Panc1 (cell line): ENCODE measurements at regions not wholly inside any gene's neighbourhood (a gene's known extent, or its start where the extent isn't known, plus 50 kb on each side); places are given as distances from the start of the nearest gene placed in this dataset.

Experiments
- ATAC-seq: fragments of 200-7000 bp; cut with Tn5 transposase; 2 replicates; pipeline ENCODE4 v1.9.1; 2020; ENCODE audit warnings: mild to moderate bottlenecking, moderate library complexity
- BruUV-seq: library from RNA; stranded (reverse); fragments of 400-500 nt; replicated peaks from 2 replicates; lab custom pipeline; 2021; lab: Mats Ljungman, UMichigan
- CTCF ChIA-PET: fragments of 300-600 bp; sonication (Branson Sonifier 250); formaldehyde crosslinking; loops from one replicate; lab custom pipeline; 2022; ENCODE audit warnings: antibody characterized with exemption; lab: Charles Lee
- POLR2A ChIA-PET: fragments of 300-600 bp; sonication (Branson Sonifier 250); formaldehyde crosslinking; loops from one replicate; lab custom pipeline; 2022; ENCODE audit warnings: antibody characterized with exemption; lab: Charles Lee
- DNase-seq: peaks from one replicate; pipeline ENCODE4 v3.0.0-alpha.2; 2010; ENCODE audit warnings: low read depth, low spot score
- H3K27ac ChIP-seq: 2 replicates; pipeline ENCODE4 v1.5.1; 2011; ENCODE audit warnings: mild to moderate bottlenecking, low read length, inconsistent platforms
- H3K27me3 ChIP-seq: fragments of 200-500 bp; sonication (Bioruptor generic); 2 replicates; pipeline ENCODE4 v1.6.0; 2014; ENCODE audit warnings: low read length, inconsistent platforms; ENCODE audit not compliant: control insufficient read depth, insufficient read depth
- H3K36me3 ChIP-seq: fragments of 200-500 bp; sonication (Bioruptor generic); 2 replicates; pipeline ENCODE4 v1.5.1; 2014; ENCODE audit warnings: inconsistent platforms, mild to moderate bottlenecking, low read length, moderate library complexity; ENCODE audit not compliant: control insufficient read depth, insufficient read depth
- H3K4me1 ChIP-seq: 2 replicates; pipeline ENCODE4 v1.5.1; 2011; ENCODE audit warnings: inconsistent platforms, mild to moderate bottlenecking, low read length, moderate library complexity; ENCODE audit not compliant: control insufficient read depth, insufficient read depth
- H3K4me3 ChIP-seq, 2 experiments: 2 replicates each; pipeline ENCODE4 v1.5.1; 2011 to 2012; ENCODE audit warnings: low read depth in 2 of 2, low read length in 2 of 2, mild to moderate bottlenecking in 2 of 2, inconsistent platforms in 1 of 2, moderate library complexity in 1 of 2
- H3K9me3 ChIP-seq: fragments of 200-500 bp; sonication (Bioruptor generic); 2 replicates; pipeline ENCODE4 v1.5.1; 2014; ENCODE audit warnings: low read depth, mild to moderate bottlenecking, inconsistent platforms, low read length, moderate library complexity; ENCODE audit not compliant: control insufficient read depth, insufficient read depth
- CTCF ChIP-seq: fragments of 450-650 bp; IDR thresholded peaks from 2 replicates; pipeline ENCODE4 v1.5.1; 2017; ENCODE audit warnings: mild to moderate bottlenecking
- POLR2AphosphoS5 ChIP-seq: IDR thresholded peaks from 2 replicates; pipeline ENCODE4 v1.6.1; 2012; ENCODE audit warnings: mild to moderate bottlenecking, low read depth, low read length, moderate library complexity
- SIN3A ChIP-seq: IDR thresholded peaks from 2 replicates; pipeline ENCODE4 v1.6.1; 2012; ENCODE audit warnings: low read depth, mild to moderate bottlenecking, low read length, moderate library complexity, borderline replicate concordance; ENCODE audit not compliant: insufficient read depth
- TCF7L2 ChIP-seq: IDR thresholded peaks from 2 replicates; pipeline ENCODE4 v1.6.1; 2011; ENCODE audit warnings: mild to moderate bottlenecking, low read depth, low read length, inconsistent platforms
- in situ Hi-C: cut with HindIII; loops from 2 replicates; pipeline ENCODE4 v1.10.0; 2016; ENCODE audit warnings: low sequenced_read_pairs, low pct_unique_long_range_greater_than_20kb
- intact Hi-C: fragments of 100-400 bp; cut with micrococcal nuclease; formaldehyde crosslinking; loops from one replicate; pipeline ENCODE4 v1.10.0; 2022; ENCODE audit not compliant: unreplicated experiment
- TF ChIP-seq, protein P1 (sequence below), 2 experiments: IDR thresholded peaks; 2 replicates each; pipeline ENCODE4 v1.6.1; 2011 to 2012; ENCODE audit warnings: low read depth in 2 of 2, control low read depth in 1 of 2, low read length in 1 of 2, mild to moderate bottlenecking in 1 of 2, moderate library complexity in 1 of 2; ENCODE audit not compliant: insufficient read depth in 1 of 2

DNA sequence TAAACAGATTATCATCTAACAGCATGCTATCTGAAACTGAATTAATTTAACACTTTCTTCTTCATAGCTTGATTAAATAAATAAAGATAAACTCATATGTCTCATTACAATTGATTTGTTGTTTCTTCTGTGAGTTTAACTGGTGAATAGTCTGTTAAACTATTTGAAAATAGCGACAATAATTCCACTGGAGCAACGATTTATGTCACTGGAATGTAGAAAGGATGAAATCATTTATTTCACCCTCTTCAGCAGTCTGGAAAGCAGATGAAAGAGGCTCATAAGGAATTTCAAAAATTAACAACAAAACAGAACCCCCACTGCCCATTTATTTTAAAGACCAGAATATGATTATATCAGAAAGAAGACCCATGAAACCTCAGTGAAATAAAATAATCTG lies 1165.1 kb upstream of the USP15 start:
- H3K4me3 ChIP-seq, result no peak overlapping the region
- TF ChIP-seq, protein P1, sequence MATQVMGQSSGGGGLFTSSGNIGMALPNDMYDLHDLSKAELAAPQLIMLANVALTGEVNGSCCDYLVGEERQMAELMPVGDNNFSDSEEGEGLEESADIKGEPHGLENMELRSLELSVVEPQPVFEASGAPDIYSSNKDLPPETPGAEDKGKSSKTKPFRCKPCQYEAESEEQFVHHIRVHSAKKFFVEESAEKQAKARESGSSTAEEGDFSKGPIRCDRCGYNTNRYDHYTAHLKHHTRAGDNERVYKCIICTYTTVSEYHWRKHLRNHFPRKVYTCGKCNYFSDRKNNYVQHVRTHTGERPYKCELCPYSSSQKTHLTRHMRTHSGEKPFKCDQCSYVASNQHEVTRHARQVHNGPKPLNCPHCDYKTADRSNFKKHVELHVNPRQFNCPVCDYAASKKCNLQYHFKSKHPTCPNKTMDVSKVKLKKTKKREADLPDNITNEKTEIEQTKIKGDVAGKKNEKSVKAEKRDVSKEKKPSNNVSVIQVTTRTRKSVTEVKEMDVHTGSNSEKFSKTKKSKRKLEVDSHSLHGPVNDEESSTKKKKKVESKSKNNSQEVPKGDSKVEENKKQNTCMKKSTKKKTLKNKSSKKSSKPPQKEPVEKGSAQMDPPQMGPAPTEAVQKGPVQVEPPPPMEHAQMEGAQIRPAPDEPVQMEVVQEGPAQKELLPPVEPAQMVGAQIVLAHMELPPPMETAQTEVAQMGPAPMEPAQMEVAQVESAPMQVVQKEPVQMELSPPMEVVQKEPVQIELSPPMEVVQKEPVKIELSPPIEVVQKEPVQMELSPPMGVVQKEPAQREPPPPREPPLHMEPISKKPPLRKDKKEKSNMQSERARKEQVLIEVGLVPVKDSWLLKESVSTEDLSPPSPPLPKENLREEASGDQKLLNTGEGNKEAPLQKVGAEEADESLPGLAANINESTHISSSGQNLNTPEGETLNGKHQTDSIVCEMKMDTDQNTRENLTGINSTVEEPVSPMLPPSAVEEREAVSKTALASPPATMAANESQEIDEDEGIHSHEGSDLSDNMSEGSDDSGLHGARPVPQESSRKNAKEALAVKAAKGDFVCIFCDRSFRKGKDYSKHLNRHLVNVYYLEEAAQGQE (IDR thresholded peaks at IDR 0.05; ENCODE audit: insufficient read depth in 1 of 2, low read depth in 2 of 2, low read length in 1 of 2), result no peak
- no peak for TF ChIP-seq CTCF
- TF ChIP-seq TCF7L2, result peak; percentile 47; the same call in 1 of the 2 replicates
- in situ Hi-C loops, result no loop called here
- ChIA-PET CTCF (no interaction called here), POLR2A (no interaction called here)
- H3K4me1 ChIP-seq, result no peaks in the 10 kb centered on the region
- BruUV-seq, result no TSS peak
- DNase-seq (no peak), ATAC-seq (no peak)
- no peaks in the 10 kb centered on the region for H3K36me3 ChIP-seq
- intact Hi-C loops, result no loop called here
- H3K27me3 ChIP-seq, result no peaks in the 10 kb centered on the region
- H3K27ac ChIP-seq, result no peak overlapping the region
- no peaks in the 10 kb centered on the region; the same call in 1 of the 2 replicates for H3K9me3 ChIP-seq

DNA sequence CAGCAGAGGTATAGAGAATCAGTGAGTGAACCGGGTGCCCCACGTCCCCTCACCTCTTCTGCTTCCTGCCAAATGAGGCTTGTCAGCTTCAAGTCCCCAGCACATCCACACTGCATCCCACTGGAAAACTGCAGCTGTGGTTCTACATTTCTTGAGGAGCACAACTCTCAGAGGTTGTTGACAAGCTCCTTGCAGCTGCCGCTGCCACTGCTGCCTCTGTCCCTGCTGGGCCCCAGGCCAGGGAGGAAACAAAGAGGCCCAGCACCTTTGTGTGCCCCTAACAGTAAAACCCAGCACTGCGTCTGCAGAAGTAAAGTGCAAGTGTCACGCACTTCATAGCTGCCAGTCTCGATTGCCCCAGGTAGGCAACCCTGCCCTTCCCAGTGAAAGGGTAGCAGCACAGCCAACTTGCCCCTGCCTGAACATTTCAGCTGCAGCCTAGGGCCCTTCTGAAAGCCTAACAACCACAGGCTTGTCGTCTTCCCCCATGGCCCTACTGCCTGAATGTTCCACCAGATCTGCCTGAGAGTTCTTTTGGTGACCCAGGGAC lies 1162.1 kb upstream of the USP15 start:
- CTCF ChIA-PET, result no interaction called here
- no peak overlapping the region for H3K27ac ChIP-seq

More for the DNA sequence above, 1162.1 kb upstream of the USP15 start:
- Histone ChIP-seq H3K4me3 (no peak overlapping the region), H3K27me3 (no peaks in the 10 kb centered on the region), H3K4me1 (no peaks in the 10 kb centered on the region), H3K36me3 (no peaks in the 10 kb centered on the region), H3K9me3 (peaks cover 2% of the 10 kb centered on the region; the same call in 1 of the 2 replicates)
- in situ Hi-C loops, result no loop called here
- POLR2A ChIA-PET, result no interaction called here
- DNase-seq, result no peak
- no TSS peak for BruUV-seq
- no peak for ATAC-seq
- no peak for TF ChIP-seq TCF7L2
- TF ChIP-seq POLR2AphosphoS5, result no peak
- TF ChIP-seq CTCF, result no peak
- no peak for TF ChIP-seq SIN3A
- TF ChIP-seq, protein P1 (IDR thresholded peaks at IDR 0.05; ENCODE audit: insufficient read depth in 1 of 2, low read depth in 2 of 2, low read length in 1 of 2), result no peak
- intact Hi-C loops, result no loop called here
